Muscle layer of duodenum (tissue), 2 donors: ENCODE measurements at regions not wholly inside any gene's neighbourhood (a gene's known extent, or its start where the extent isn't known, plus 50 kb on each side); places are given as distances from the start of the nearest gene placed in this dataset.

Source experiments
- H3K27ac ChIP-seq: one replicate; pipeline ENCODE4 v1.7.0; 2013; ENCODE audit warnings: mild to moderate bottlenecking, low read length
- H3K27me3 ChIP-seq: one replicate; pipeline ENCODE4 v1.7.0; 2013; ENCODE audit warnings: low read depth, mild to moderate bottlenecking, control low read depth, low read length
- H3K36me3 ChIP-seq, 2 donors: one replicate each; pipeline ENCODE4 v1.7.0; 2013; ENCODE audit warnings: low read length in 2 of 2, control low read depth in 1 of 2, mild to moderate bottlenecking in 1 of 2; ENCODE audit not compliant: insufficient read depth in 2 of 2, control insufficient read depth in 1 of 2
- H3K4me1 ChIP-seq, 2 donors: one replicate each; pipeline ENCODE4 v1.7.0; 2013; ENCODE audit warnings: low read length in 2 of 2, mild to moderate bottlenecking in 2 of 2, control low read depth in 1 of 2, moderate library complexity in 1 of 2; ENCODE audit not compliant: insufficient read depth in 2 of 2, control insufficient read depth in 1 of 2
- H3K4me3 ChIP-seq, 2 donors: one replicate each; pipeline ENCODE4 v1.7.0; 2013; ENCODE audit warnings: low read length in 2 of 2, low read depth in 1 of 2, mild to moderate bottlenecking in 1 of 2
- H3K9me3 ChIP-seq, 2 donors: one replicate each; pipeline ENCODE4 v1.7.0; 2013; ENCODE audit warnings: low read length in 2 of 2, control low read depth in 1 of 2, mild to moderate bottlenecking in 1 of 2; ENCODE audit not compliant: control insufficient read depth in 1 of 2
- donor health status: healthy.

DNA sequence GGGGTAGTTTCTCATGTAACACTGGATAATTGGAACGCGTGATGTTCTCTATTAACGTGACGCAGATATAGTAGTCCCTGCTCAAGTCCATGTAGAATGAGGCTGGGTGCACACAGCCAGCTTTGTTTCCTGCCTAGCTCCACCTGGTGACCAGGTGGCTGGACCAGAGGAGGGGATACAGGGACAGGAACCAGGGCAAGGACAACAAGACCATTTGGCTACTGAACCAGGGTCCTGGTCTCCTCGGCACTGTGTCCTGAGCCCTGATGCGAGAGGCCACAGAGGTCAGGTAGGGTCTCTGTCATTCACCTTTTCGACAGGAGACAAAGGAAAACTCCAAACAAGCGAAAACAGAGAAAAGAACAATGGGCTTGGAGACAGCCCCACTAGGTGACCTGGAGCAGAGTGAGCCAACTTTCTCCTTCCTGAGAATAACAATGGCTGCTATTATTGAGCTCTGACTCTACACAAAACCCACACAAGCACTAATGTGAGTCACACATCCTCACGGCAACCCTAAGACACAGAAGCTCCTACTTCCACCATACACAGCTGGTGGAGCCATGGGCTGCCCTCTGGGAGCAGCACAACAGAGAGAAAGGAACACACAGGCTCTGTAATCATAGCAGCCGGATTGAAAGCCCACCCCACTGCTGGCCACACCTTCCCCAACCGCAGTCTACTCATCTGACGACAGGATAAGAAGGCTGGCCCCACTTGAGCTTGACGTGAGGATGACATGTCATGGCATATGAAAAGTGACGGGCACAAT lies 67.3 kb upstream of the TEX51 start:
- Histone ChIP-seq H3K4me1 (no peaks in the 10 kb centered on the region), H3K9me3 (no peaks in the 10 kb centered on the region), H3K27me3 (no peaks in the 10 kb centered on the region), H3K4me3 (no peak overlapping the region), H3K27ac (no peak overlapping the region), H3K36me3 (no peaks in the 10 kb centered on the region)

DNA sequence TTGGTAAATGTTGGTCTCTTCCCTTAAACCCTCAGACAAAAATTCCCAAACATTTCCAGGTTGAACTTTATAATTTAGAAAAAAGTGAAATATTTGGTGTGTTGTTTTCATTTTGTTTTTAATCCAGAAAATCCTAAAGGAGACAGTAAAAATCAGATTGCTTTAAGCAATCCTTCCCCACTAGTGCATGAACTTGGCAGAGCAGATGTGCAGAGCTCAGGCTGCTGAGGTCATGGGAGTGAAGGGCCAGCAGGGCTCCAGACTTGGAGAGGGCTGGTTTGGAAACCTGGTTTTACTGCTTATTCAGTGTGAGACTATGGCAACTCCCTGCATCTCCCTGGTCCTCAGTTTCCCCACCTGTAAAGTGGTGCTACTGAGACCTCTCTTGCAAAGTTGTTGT lies 66.7 kb upstream of the TEX51 start:
- H3K36me3 ChIP-seq, result no peaks in the 10 kb centered on the region
- no peak overlapping the region for H3K4me3 ChIP-seq
- no peaks in the 10 kb centered on the region for H3K9me3 ChIP-seq
- H3K27me3 ChIP-seq, result no peaks in the 10 kb centered on the region
- H3K4me1 ChIP-seq, result no peaks in the 10 kb centered on the region
- H3K27ac ChIP-seq, result no peak overlapping the region

DNA sequence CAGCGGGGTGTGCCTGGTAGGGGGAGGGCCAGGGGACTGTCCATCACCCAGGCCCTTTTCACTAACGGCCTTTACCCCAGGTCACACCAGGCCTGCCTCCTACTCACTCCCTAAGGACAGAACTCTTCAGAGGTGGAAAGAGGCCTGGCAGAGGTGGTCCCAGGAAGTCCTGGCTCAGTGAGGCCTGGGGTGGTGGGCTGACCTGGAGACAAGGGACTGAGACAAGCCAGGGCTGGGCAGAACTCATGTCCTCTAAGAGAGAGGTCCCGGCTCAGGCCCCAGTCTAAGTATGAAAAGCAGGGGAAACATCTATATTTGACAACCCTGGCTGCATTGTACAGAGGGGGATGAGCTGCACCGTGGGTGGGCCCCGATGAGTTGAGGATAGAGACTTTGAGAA lies 65.9 kb upstream of the TEX51 start:
- Histone ChIP-seq H3K36me3 (no peaks in the 10 kb centered on the region), H3K27ac (no peak overlapping the region), H3K4me1 (peaks cover 0 to 2% of the 10 kb centered on the region in 2 donors), H3K4me3 (no peak overlapping the region), H3K9me3 (no peaks in the 10 kb centered on the region), H3K27me3 (no peaks in the 10 kb centered on the region)

DNA sequence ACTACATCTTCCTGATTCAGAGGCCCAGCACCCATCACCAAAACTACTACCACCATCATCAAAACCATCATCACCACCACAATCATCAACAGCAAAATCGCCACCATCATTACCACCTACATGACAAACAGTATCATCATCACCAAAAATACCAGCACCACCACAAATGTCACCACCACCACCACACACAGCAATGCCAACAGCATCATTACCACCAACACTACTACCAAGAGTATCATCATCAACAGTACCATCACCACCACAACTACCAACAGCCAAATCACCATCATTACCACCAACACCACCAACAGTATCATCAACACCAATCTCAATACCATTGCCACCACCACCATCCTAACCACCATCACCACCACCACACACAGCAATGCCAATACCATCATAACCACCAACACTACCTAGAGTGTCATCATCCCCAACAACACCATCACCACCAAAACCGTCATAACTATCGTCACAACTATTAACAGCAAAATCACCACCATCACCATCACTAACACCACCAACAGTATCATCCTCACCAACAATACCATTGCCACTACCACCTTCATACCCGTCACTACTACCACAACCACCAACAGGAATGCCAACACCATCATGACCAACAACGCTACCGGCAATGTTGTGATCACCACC lies 64.6 kb upstream of the TEX51 start:
- no peak overlapping the region for H3K27ac ChIP-seq
- no peaks in the 10 kb centered on the region for H3K27me3 ChIP-seq
- H3K4me3 ChIP-seq, result no peak overlapping the region
- H3K36me3 ChIP-seq, result no peaks in the 10 kb centered on the region
- no peaks in the 10 kb centered on the region for H3K9me3 ChIP-seq
- H3K4me1 ChIP-seq, result peaks cover 0 to 14% of the 10 kb centered on the region in 2 donors

DNA sequence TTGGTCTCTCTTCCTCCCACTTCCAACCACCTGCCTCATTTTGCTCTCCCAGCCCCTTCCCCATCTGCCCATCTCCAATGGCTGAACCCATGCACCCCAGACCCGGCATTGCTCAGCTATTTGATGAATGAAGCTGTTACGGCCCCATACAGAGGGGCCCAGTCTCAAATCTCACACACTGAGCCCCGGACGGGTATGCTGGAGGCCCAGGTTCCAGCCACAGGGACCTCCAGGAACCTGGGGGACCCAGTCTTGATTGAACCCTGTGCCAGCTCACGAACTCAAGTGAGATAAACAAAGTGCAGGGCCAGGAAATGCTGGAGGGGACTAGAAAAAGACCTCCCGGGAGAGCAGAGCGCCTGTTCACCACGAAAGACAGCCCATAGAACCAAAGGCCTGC lies 63.4 kb upstream of the TEX51 start:
- Histone ChIP-seq H3K9me3 (no peaks in the 10 kb centered on the region), H3K36me3 (no peaks in the 10 kb centered on the region)

DNA sequence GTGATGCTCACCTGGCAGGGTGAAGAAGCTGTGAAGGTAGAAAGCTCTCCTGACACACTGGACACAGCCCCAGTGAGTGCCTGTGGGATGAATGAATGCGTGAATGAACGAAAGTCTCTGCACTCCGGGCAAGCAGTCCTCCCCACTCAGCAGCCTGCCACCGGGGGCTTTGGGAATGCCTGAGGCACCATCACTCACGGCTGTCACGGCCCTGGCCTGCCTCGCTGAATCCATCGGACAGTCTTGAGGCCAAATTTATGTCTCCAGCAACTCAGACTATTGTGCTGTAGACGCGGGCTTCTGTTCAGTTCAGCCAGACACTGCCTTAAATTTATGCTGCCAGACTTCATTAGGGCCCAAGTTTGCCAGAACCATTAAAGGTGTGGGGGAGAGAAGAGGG lies 62.9 kb upstream of the TEX51 start:
- no peak overlapping the region for H3K4me3 ChIP-seq
- no peaks in the 10 kb centered on the region for H3K9me3 ChIP-seq
- H3K27ac ChIP-seq, result no peak overlapping the region
- H3K27me3 ChIP-seq, result no peaks in the 10 kb centered on the region
- no peaks in the 10 kb centered on the region for H3K36me3 ChIP-seq
- peaks cover 0 to 21% of the 10 kb centered on the region in 2 donors for H3K4me1 ChIP-seq

More for the DNA sequence above, 63.4 kb upstream of the TEX51 start:
- H3K27ac ChIP-seq, result no peak overlapping the region
- peaks cover 0 to 21% of the 10 kb centered on the region in 2 donors for H3K4me1 ChIP-seq
- H3K27me3 ChIP-seq, result no peaks in the 10 kb centered on the region
- H3K4me3 ChIP-seq, result no peak overlapping the region

DNA sequence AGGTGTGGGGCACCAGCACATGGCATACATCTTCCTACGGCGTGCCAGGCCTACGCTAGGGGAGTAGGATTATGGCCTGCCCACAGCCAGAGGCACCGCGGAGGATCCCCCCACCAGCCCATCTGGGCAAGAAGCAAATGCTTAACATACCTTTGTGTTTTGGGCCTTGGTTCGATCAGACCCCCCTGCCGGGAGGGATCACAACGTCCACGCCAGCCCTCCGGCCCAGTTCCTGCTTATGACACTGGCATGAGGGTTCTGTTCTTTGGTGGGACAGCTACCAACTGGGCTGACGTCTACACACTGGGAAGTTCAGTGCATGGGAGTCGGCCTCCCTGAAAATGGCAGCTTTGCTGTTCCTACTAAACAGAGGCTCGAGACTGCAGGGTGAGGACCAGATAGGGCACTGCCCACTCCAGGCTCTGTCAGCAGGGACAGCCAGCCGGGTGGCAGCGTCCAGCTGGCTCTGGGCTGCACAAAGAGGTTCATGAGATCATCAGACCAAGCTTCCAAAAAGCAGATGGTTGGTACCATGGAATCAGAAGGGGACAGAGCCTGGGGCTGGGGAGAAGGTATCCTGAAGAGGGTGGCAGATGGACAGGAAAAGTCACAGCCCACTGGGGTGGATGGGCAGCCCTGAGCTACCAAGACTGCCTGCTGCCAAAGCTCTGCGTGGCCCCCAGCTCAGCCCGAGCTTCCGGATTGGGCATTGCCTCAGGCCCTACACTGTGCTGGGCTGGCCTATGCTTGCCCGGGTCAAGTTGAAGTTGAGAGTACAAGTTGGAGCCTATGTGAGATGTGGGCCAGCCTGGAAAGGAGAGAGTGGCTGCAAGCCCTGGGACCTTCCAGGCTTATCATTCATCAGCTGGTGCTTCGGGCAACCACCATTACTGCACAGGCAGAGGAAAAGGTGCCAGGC lies 61.7 kb upstream of the TEX51 start:
- H3K4me3 ChIP-seq, result no peak overlapping the region
- H3K27ac ChIP-seq, result no peak overlapping the region
- no peaks in the 10 kb centered on the region for H3K36me3 ChIP-seq
- no peaks in the 10 kb centered on the region for H3K27me3 ChIP-seq
- H3K9me3 ChIP-seq, result no peaks in the 10 kb centered on the region
- peaks cover 0 to 21% of the 10 kb centered on the region in 2 donors for H3K4me1 ChIP-seq

DNA sequence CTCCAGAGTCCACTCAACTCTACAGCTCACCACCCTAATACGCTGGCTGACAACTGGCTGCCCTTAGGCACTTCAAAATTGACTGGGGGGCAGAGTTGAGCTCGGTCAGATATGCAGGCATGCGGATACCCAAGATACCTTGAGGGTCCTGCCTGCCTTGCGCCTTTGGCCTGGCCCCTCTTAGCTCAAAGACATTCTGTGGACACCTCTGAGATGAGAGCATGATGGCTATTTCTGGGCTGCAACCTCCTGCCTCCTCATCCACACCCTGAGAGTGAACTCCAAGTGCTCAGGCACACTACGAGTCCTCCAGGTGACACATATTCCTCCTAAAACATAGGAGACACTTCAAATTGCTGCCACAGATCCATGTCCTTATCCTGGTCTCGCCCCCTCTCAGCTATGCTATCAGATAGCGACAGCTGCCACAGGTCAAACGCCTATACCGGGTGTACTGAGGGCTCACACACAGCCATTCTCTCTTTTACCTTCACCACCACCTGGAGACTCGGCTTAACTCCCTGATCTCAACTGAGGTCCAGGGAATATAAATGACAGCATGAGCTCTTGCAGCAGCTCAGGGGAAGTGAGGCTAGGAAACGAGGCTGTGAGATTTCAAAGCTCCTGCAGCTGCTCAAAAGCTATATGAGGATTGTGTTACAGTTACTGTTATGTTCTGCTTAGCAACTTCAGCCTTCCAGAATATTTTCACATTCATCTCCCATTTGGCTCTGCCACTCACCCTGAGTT lies 60.5 kb upstream of the TEX51 start:
- H3K9me3 ChIP-seq, result no peaks in the 10 kb centered on the region
- no peak overlapping the region for H3K4me3 ChIP-seq
- no peaks in the 10 kb centered on the region for H3K36me3 ChIP-seq
- no peaks in the 10 kb centered on the region for H3K27me3 ChIP-seq
- H3K27ac ChIP-seq, result no peak overlapping the region
- H3K4me1 ChIP-seq, result peaks cover 0 to 21% of the 10 kb centered on the region in 2 donors

DNA sequence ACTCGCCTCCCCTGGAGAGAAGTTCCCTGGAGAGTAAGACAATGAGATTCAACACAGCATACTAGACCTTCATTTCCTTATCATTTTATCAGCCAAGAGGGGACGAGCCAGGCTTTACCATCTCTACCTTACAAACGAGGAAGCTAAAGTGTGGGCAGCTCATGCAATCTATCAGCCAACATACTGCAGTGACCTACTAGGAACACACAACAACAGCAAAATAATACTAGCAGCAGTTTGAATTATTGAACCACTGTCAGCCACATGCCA lies 60.0 kb upstream of the TEX51 start:
- peaks cover 0 to 21% of the 10 kb centered on the region in 2 donors for H3K4me1 ChIP-seq
- no peaks in the 10 kb centered on the region for H3K9me3 ChIP-seq
- H3K4me3 ChIP-seq, result no peak overlapping the region
- no peaks in the 10 kb centered on the region for H3K36me3 ChIP-seq
- H3K27me3 ChIP-seq, result no peaks in the 10 kb centered on the region
- H3K27ac ChIP-seq, result no peak overlapping the region

DNA sequence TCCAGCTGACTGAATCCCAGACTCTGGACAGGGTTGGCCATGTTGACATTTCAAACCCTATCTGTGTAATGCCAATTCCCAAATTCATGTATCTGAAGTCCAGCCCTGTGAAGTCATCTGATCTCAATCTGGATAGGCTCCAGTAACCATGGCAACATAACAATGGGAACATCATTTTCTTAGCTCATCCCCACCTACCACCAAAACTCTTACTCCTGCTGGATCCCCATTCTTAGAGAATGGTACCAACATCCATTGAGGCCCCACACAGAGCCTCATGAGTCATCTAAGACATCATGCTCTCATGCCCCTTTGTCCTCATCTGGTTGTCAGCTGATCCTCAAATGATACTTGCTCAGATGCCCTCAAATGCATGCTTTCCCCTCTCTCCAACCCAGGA lies 58.9 kb upstream of the TEX51 start:
- Histone ChIP-seq H3K4me3 (no peak overlapping the region), H3K9me3 (no peaks in the 10 kb centered on the region), H3K27me3 (no peaks in the 10 kb centered on the region), H3K27ac (no peak overlapping the region), H3K36me3 (no peaks in the 10 kb centered on the region), H3K4me1 (peaks cover 0 to 21% of the 10 kb centered on the region in 2 donors)

DNA sequence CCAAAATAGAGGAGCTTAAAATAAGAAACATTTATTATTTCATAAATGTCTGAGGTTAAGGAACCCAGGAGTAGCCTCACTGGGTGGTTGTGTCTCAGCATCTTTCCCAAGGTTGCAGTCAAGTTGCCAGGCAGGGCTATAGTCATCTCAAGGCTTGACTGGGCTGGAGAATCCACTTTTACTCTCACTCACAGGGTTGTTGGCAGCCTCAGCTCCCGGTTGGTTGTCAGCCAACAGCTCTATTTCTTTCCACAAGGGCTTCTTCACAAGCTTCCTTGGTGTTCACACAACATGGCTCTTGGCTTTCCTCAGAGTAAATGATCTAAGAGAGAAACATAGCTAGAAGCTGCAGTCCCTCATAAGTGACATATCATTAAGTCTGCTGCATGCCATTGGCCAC lies 55.6 kb upstream of the TEX51 start:
- H3K27me3 ChIP-seq, result no peaks in the 10 kb centered on the region
- H3K9me3 ChIP-seq, result no peaks in the 10 kb centered on the region
- H3K27ac ChIP-seq, result no peak overlapping the region
- H3K4me3 ChIP-seq, result no peak overlapping the region
- no peaks in the 10 kb centered on the region for H3K36me3 ChIP-seq
- peaks cover 0 to 16% of the 10 kb centered on the region in 2 donors for H3K4me1 ChIP-seq
